Astrocyte of the hippocampus (primary cell): ENCODE measurements at regions not wholly inside any gene's neighbourhood (a gene's known extent, or its start where the extent isn't known, plus 50 kb on each side); places are given as distances from the start of the nearest gene placed in this dataset.
"Not testable (repeated sequence)": the region's sequence is repeated elsewhere in the genome, so short reads cannot be mapped to it uniquely, and the experiment has no call there.

Experiments used
- DNase-seq: peaks from one replicate; pipeline ENCODE4 v3.0.0; 2011; ENCODE audit warnings: low read depth, low spot score

- peak; percentile 88 for DNase-seq
Measured at GRCh38 chr3:20340324-20340928, 154.4 kb upstream of the SGO1 start.

- no peak for DNase-seq
Measured at GRCh38 chr3:20336572-20336971, 150.6 kb upstream of the SGO1 start.

GRCh38 chr3:20334842-20335241 is 148.8 kb upstream of the SGO1 start:
- no peak for DNase-seq

- DNase-seq, result no peak
Measured at GRCh38 chr3:20327889-20328288, 141.9 kb upstream of the SGO1 start.

- DNase-seq, result peak; percentile 46
Measured at GRCh38 chr3:20326541-20326940, 140.5 kb upstream of the SGO1 start.

- DNase-seq, result no peak
Measured at GRCh38 chr3:20325563-20325962, 139.6 kb upstream of the SGO1 start.

GRCh38 chr3:20324664-20325478 is 138.9 kb upstream of the SGO1 start:
- DNase-seq, result peak; percentile 75

- DNase-seq, result peak; percentile 36
Measured at GRCh38 chr3:20323307-20323927, 137.4 kb upstream of the SGO1 start.

- DNase-seq, result no peak
Measured at GRCh38 chr3:20322085-20322484, 136.1 kb upstream of the SGO1 start.

- no peak for DNase-seq
Measured at GRCh38 chr3:20321391-20322047, 135.5 kb upstream of the SGO1 start.

GRCh38 chr3:20320489-20320888 is 134.5 kb upstream of the SGO1 start:
- DNase-seq, result no peak

- DNase-seq, result no peak
Measured at GRCh38 chr3:20319551-20319950, 133.5 kb upstream of the SGO1 start.

- no peak for DNase-seq
Measured at GRCh38 chr3:20317616-20318015, 131.6 kb upstream of the SGO1 start.

- peak; percentile 35 for DNase-seq
Measured at GRCh38 chr3:20316238-20316637, 130.2 kb upstream of the SGO1 start.

GRCh38 chr3:20310629-20311028 is 124.6 kb upstream of the SGO1 start:
- DNase-seq, result peak; percentile 13

GRCh38 chr3:20307383-20307782 is 121.4 kb upstream of the SGO1 start:
- DNase-seq, result no peak

- no peak for DNase-seq
Measured at GRCh38 chr3:20305647-20306046, 119.6 kb upstream of the SGO1 start.

- no peak for DNase-seq
Measured at GRCh38 chr3:20302766-20303165, 116.8 kb upstream of the SGO1 start.

- DNase-seq, result no peak
Measured at GRCh38 chr3:20288050-20288449, 102.0 kb upstream of the SGO1 start.

- no peak for DNase-seq
Measured at GRCh38 chr3:20280257-20280656, 94.3 kb upstream of the SGO1 start.

- DNase-seq, result not testable (repeated sequence)
Measured at GRCh38 chr3:20265977-20266376, 80.0 kb upstream of the SGO1 start.

- DNase-seq, result no peak
Measured at GRCh38 chr3:20264900-20265567, 79.0 kb upstream of the SGO1 start.
